Fibroblast of skin of right biceps (primary cell): ENCODE measurements at regions not wholly inside any gene's neighbourhood (a gene's known extent, or its start where the extent isn't known, plus 50 kb on each side); places are given as distances from the start of the nearest gene placed in this dataset.
"Not testable (repeated sequence)": the region's sequence is repeated elsewhere in the genome, so short reads cannot be mapped to it uniquely, and the experiment has no call there.

Source experiments
- DNase-seq: peaks from one replicate; pipeline ENCODE4 v3.0.0-alpha.2; 2013

DNA sequence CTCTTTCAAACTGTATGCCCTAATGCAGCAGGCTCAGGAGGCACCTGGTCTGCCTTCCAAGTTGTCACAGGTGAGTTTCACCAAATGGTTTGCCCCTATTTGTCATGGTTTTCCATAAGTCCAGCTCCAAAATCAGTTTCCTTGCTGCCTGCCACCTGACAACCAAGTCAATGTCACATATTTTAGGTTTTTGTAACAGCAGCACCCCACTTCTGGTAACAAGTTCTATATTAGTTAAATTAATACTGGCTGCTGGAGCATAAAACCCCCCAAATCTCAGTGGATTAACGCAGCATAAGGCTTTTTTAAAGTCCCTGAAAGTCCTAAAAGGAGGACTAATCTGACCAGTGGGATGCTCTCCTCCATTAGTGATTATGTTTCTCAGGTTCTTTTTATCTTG, 200.7 kb downstream of the RRAGC start:
- DNase-seq, result no peak

DNA sequence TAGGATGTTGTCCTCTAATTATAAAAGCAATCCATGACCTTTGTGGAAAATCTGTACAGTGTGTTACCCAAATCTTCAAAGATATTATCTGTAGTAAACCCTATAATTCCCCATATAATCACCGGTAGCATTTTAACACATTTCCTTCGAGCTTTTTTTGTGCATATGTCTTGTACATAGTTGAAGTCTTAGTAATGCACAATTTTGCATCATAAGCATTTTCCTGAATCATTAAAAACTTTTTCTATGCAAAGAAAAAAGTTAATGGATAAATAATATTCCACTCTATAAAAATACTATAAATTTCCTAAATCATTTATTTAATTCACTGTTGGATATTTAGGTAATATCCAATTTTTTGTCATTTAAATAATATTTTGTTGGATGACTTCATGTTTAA, 201.7 kb downstream of the RRAGC start:
- DNase-seq, result no peak

DNA sequence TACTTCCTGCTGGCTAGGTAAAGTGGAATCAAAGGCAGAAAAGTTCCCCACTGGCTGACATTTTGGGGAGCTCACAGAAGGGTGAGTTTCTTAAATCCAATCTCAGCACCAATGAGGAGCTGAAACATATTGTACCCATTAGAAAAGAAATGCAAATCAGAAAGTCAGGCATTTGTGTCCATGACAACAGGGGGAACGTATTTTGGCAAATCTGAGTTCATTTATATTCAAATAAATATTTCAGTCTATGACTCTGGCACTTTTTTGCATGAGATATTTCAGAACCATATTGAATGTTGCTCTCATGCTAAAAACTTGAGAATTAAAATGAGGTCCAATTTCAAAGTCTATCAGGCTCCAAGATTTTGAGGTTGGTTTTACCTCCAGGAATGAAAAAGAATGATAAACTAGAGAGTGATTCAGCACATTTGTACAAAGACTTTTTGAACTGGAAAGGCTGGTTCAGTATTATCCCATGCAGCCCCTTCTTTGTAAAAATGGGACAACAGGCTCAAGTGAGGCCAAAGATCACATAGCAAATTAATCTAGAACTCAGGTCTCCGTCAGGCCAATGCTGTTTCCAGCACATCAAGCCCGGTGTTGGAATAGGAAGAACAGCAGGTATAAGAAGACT, 202.2 kb downstream of the RRAGC start:
- no peak for DNase-seq

DNA sequence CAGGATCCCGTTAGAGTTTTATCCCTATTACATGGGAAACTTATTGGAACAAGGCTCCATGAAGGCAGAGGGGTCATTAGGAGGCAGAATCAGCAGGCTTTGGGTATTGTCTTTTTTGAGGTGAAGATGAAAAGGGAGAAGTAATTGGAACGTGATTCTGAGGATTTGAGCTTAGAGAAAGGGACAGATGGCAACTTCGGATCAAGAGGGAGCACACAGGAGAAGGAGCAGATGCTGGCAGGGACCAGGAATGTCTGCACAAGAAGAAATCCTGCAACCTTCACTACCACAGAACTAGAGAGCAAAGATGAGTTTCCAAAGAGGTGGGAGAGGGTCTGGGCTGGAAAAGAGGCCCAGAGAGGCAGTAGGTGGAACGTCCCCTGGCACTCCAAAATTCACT, 202.8 kb downstream of the RRAGC start:
- no peak for DNase-seq

DNA sequence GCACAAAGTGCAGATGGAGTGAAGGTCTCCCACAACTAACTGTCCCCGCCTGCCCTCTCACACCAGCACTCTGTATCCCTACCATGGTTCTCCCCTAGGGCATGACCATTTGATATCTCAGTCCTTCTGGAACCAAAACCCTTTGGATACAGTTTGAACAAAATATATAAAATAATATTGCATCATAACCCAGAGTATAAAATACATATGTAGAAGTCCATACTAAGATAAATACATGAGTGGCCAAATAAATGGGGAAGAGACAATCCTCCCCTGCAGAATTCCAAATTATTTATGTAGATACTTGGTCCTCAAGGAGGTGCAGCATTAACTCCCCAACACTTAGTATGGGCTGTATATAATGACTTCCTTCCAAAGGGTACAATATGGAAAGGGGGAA, 207.4 kb downstream of the RRAGC start:
- DNase-seq, result no peak

DNA sequence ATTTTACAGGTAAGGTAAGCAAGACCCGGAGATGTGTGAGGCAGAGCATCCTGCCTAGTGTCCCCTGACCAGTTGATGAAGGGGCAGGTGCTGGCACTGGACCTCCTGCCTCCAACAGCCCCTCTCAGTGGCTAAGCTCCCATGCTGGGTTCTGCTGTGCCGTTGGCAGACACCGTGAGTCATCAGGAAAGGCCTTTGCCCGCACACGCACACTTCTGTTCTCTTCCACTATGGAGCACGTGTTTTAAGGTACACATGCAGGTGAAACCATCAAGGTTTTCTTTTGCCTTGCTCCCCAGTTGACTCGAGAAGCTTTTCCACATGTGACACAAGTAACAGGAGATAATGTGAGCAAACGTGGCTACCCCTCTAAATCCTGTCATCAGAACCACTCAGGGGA, 207.9 kb downstream of the RRAGC start:
- DNase-seq, result no peak

DNA sequence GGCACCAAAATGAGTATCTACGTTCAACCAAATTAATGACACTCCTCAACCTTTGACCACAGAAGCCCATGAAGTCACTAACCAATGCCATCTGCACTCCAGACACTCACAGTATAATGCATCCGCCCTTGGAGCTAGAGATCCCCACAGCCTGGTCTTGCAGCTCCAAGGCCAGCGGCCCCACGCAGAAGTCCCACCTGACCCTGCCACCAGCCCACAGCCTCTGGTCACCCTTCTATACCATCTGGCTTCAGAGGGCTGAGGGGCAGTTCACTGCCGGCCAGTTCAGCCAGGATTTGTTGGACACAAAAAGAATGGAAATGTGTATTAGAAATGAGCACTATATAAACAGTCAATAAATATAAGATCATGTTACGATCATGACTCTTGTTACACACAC, 211.2 kb downstream of the RRAGC start:
- no peak for DNase-seq

DNA sequence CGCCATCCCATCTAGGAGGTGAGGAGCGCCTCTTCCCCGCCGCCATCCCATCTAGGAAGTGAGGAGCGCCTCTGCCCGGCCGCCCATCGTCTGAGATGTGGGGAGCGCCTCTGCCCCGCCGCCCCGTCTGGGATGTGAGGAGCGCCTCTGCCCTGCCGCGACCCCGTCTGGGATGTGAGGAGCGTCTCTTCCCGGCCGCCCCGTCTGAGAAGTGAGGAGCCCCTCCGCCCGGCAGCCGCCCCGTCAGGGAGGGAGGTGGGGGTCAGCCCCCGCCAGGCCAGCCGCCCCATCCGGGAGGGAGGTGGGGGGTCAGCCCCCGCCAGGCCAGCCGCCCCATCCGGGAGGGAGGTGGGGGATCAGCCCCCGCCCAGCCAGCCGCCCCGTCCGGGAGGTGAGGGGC, 212.2 kb downstream of the RRAGC start:
- not testable (repeated sequence) for DNase-seq

DNA sequence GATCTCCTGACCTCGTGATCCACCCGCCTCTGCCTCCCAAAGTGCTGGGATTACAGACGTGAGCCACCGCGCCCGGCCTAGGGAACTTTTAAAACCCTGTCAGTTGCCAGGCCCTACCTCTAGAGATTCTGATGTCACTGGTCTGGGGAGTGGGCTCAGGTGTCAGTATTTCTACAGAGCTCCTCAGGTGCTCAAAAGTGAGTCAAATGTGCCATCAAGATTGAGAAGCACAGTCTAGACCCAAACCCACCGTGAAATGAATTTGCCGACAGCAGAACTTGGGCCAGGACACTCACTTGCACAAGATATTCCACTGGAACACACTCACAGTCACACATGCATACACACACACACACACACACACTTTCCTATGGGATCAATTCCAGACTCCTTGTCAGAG, 215.5 kb downstream of the RRAGC start:
- DNase-seq, result no peak

DNA sequence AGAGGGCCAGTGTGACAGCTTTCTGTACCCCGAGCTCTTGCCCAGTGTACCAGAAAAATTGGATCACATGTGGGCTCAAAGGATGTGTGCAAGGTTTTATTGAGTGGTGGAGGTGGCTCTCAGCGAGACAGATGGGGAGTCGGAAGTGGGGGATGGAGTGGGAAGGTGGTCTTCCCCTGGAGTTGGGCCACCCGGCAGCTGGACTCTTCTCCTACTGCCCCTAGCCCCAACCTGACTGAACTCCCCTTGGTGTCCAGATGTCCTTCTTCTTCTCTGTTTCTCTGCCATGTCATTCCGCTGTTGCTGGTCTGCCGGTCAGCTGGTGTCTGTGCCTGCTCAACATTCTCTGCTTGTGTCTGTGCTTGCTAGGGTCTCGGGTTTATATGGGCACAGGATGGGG, 217.9 kb downstream of the RRAGC start:
- no peak for DNase-seq

DNA sequence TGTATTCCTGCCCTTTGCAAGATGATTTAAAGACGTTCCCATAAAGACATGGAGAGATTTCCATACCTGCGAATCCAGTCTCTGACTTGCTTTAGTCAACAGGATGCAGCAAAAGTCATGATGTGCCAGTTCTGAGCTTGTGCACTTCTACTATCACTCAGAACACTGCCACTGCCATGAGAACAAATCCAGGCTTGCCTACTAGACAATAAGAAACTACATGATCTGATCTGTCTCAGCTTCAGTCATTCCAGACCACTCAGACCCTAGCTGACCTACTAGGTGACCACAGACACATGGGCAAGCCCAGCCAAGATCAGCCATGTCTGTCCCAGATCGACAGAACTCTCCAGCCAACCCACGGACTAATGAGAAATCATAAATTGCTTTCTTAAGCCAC, 219.2 kb downstream of the RRAGC start:
- DNase-seq, result no peak

DNA sequence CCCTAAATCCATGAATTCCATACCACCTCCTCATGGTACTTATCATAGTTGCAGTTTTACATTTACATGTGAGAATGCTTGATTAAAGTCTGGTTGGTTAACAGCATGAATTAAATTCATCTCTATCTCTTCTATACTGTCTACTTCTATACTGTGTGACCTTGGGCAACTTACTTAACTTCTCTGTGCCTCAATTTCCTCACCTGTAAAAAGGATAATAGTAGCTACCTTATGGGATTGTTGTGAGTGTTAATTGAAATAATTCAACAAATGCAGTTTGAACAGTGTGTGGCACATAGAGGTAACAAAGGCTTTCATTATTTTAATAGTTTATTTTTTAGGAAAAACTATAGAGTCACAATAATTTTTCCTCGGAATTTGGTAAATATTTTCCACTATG, 231.3 kb downstream of the RRAGC start:
- DNase-seq, result no peak

DNA sequence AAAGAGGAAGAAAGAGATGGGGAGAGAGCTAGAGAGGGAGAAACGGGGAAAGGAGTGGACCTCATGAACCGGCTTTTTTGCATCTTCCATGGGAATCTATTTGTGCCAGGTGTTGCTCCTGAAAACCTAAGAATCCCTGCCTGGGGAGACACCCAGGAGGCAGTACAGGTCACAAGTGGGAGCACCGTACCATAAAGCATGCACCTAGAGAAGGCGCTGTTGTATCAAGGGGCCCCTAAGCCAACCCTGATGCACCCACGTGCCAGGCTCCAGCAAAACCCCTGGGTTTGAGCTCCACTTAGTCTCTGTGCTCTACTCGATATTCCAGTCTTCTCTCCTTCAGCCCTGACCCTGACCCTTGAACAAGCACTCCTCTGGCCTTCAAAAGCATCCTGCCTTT, 233.6 kb downstream of the RRAGC start:
- no peak for DNase-seq

DNA sequence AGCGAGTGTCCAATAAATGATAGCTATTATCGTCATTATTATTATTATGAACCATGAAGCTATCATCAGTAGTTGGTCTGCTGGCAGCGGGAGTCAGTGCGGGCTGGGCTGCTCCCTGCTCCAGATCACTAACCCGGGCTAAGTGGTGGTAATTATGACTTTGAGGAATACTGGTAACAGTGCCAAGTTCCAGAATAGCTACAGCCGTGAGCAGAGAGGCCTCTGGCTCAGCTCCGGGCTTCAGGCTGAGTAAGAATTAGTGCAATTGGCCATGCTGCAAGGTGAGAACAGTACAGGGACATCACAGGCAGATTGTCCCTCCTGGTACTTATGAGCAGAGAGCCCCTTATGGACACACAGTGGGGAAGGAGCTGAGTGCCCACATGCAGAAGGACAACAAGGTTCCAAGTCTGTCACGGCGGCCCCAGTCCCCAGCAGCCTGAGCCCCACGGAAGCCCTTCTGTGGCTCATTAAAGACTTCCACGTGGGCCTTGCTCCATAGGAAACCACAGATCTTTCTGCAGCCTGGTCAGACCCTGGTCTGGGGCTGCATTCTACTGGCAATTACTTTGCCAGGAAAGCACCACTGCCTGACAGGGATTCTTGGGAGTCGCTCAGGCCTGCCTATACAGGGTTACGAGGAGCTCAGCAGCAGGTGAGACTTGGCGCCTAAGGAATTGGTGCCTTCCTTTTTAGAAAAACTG, 235.1 kb downstream of the RRAGC start:
- DNase-seq, result no peak

DNA sequence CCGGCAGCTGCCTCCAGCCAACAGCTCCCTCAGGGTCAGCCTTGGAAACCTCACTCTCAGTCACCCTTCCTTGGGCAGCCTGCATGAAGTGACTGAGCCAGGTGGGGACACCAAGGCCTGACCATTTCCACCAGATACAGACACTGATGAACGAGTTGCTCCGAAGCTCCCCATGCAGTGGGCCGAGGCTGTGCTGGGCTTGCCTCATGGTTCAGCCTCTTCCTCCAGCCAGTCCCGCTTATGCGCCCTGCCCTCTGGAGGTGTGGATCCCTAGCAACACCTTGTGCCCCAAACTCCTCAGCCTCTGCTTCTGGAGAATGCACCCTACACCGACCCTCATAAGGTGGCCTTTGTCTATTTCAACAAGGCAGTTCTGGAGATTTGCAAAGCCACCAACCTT, 236.0 kb downstream of the RRAGC start:
- DNase-seq, result no peak

DNA sequence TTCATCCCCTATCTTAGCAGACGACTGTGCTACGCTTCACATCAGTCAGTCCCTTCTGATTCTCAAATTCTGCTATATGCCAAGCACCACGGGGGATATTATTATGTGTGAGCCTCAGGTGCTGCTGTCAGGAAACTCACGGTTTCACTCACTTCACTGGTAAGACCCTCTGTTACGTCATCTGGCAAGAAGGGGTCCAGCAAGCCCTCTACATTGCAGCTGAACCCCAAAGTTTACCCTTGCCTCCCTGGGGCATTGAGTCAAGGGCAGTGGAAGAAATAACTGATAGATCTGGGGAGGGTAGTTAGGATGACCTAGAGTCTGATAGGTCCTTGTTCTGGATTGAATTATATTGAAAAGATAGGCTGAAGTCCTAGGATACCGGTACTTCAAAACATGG, 237.4 kb downstream of the RRAGC start:
- DNase-seq, result no peak

DNA sequence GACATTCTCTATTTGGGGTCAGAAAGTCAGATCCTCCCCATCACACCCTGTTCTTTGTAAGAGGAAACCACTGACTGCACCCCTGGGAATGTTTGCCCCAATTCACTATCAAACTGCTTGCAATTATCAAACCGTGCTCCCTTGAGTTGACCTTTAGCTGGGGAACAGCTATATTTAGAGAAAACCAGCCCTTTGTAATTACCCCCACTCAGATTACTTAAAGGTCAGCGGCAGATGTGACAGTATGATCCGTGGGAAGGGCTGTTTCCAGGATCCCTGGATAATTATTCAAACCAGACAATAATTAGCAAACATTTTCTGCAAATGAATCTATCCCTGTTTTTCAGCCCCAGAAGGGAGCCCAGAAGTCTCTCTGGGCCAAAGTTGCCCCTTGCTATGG, 242.7 kb downstream of the RRAGC start:
- DNase-seq, result no peak

DNA sequence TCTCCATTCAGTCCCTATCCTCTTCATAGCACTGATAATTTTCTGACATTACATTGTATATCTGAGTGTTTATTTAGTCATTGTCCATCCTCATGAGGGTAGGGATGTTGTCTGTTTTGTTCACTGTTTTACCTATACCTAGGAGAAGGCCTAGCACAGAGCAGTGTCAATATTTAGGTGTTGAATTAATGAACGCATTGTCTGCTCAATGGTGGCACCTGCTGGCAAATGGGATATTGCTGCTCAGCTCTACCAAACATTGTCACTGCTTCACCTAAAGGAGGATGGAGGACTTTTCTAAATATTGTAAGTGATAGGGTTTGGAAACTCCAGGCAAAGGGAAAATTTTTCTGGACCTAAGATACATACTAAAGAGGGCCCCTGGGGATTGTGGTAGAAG, 243.9 kb downstream of the RRAGC start:
- DNase-seq, result no peak

DNA sequence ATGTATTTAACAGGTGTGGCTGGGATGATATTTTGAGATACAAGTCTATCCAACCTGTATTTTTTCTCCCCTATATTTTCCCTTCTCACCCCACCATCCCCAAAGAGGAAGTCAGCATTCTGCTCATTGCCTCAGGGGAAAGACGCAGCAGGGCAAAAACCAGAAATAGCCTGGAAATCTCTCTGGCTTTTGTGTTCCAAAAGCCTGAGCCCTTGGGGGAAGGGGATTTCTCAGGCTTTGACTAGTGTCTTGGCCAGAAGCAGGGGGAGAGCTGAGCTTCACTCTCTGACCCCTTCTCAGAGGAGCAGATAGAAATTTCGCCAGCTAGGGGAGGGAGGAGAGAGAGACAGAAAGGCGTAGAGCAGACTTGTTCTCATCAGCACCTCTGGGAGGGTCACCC, 244.7 kb downstream of the RRAGC start:
- DNase-seq, result no peak

DNA sequence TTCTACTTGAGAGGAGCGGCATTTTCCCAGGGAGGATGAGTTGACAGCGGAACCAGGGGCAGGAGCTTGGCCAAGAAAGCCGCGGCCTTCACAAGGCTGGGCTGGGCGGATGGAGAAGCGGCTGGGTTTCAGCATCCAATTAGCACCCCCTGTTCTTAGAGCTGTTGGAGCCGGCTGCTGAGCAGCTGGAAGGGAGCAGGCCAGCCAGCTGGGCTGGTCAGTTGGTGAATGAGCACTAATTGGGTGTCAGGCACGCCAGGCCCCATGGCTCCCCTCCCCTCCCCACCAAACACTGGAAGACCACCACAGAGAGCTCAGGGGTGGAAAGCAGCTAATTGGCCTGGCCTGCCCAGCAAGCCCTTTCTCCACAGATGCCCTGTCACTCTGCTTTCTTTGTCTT, 245.6 kb downstream of the RRAGC start:
- no peak for DNase-seq

DNA sequence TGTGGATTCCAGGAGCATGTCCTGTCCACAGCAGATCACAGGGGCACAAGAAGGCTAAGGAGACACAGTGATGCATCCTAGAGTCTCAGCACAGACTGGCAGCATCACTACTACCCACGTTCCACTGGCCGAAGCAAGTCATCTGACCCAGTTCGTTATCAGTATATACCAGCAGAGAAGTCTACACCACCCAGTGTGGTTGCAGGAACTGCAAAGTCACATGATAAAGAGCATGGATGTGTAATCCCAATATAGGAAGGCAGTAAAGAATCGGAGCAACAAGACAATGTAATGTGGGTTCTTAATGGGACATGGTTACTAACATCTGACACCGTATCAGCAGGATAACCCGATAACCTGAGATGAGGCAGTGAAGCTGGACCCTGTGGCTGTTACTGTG, 246.6 kb downstream of the RRAGC start:
- no peak for DNase-seq

DNA sequence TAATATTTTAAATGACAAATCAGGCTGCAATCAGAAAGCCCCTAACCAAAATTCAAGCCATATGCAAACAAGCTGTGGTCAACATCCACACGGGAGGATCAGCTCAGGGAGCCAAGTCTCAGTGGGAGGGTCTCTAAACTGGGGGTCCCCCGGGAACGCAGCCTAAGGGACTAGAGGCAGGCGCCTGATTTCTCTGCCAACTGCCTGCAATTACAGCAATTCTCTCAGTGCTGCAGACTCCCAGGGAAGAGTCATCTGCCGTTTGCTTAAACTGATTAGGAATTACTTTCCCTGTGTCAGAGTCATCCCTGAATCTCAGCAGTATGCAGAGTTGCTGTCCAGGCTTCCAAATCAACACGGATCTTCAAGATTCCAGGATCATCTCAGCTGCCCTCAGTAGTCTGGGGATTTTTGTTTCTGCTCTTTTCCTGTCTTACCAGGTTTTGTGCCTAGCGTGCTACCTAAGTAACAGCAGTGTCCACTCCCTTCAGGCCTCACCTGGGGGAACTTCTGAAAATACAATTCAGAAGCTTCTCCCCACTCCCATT, 247.8 kb downstream of the RRAGC start:
- no peak for DNase-seq

DNA sequence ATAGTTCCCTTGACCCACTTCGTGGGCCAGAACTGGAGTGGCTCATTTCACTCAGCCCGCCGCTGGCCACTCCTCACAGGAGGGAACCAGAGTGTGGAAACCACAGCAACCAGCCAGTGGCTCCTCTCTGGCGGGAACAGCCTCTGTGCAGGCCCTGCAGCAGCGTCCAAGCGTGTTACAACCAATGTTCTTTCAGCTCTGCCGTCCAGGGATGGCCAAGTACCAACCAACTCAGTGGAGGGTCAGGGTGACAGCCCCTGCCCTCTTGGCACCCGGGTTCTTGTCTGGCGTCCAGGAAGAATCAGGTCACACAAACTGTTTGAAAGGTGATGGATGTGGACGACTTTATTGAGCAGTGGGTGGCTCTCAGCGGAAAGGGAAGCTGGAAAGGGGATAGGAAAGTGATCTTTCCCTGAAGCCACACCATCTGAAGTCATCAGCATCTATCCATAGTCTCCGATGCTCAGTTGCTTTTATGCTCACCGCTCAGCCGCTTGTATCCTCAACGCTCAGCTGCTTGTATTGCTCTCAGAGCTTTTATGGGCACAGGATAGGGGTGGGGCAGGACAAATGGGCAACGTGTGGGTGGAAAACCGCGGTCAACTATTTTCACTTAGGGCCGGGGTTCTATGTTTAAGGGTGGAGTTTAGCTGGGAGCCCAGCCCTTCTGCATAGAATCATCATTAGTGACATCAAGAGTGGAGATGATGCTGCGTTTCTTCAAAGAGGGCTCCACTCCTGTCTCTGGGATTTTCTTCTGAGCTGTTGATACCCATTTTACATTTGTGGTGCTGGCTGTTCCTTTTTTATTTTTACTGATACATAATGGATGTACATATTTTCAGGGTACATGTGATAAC, 250.2 kb downstream of the RRAGC start:
- no peak for DNase-seq
